ENCODE measurements at regions not wholly inside any gene's neighbourhood (a gene's known extent, or its start where the extent isn't known, plus 50 kb on each side); places are given as distances from the start of the nearest gene placed in this dataset.

GRCh38 chr1:87586501-87586900, 257.8 kb downstream of the LMO4 start:
- H3K4me1 ChIP-seq (ENCODE audit: insufficient read depth, low read length): no peaks in the 10 kb centered on the region
- H3K9me3 ChIP-seq (ENCODE audit: low read depth, low read length): no peaks in the 10 kb centered on the region
- H3K4me3 ChIP-seq (ENCODE audit: low read length): no peak overlapping the region
- no peaks in the 10 kb centered on the region for H3K27me3 ChIP-seq (ENCODE audit: insufficient read depth, low read length)

DNA sequence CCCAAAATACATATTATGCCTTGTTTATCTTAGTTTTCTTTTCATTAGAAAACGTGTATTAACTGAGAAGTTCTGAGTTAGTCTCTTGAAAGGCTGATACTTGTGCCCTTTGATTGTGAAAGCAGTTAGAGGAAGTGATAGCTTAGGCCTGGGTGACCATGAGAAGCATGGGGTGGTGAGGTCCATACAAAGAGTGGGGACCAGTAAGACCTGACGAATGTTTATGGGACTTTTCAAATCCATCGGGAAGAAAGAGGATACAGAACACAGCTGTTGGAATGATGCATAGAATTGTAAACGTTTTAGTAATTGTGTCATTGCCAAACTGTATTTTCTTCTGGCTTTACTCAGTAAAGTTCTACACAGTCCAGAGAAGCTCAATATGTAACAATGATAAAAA, 259.8 kb downstream of the LMO4 start:
- Histone ChIP-seq H3K27me3 (ENCODE audit: insufficient read depth, low read length) (no peaks in the 10 kb centered on the region), H3K9me3 (ENCODE audit: low read depth, low read length) (no peaks in the 10 kb centered on the region), H3K4me3 (ENCODE audit: low read length) (no peak overlapping the region), H3K4me1 (ENCODE audit: insufficient read depth, low read length) (no peaks in the 10 kb centered on the region)

GRCh38 chr1:87591492-87591891, 262.8 kb downstream of the LMO4 start:
- H3K4me3 ChIP-seq (ENCODE audit: low read length): no peak overlapping the region
- no peaks in the 10 kb centered on the region for H3K4me1 ChIP-seq (ENCODE audit: insufficient read depth, low read length)
- H3K9me3 ChIP-seq (ENCODE audit: low read depth, low read length): no peaks in the 10 kb centered on the region
- H3K27me3 ChIP-seq (ENCODE audit: insufficient read depth, low read length): no peaks in the 10 kb centered on the region

- Histone ChIP-seq H3K4me3 (ENCODE audit: low read length) (no peak overlapping the region), H3K27me3 (ENCODE audit: insufficient read depth, low read length) (no peaks in the 10 kb centered on the region), H3K4me1 (ENCODE audit: insufficient read depth, low read length) (no peaks in the 10 kb centered on the region), H3K9me3 (ENCODE audit: low read depth, low read length) (no peaks in the 10 kb centered on the region)
Observed at GRCh38 chr1:87592156-87592555, 263.5 kb downstream of the LMO4 start.

GRCh38 chr1:87594736-87595383, 266.2 kb downstream of the LMO4 start:
- no peaks in the 10 kb centered on the region for H3K4me1 ChIP-seq (ENCODE audit: insufficient read depth, low read length)
- H3K4me3 ChIP-seq (ENCODE audit: low read length): no peak overlapping the region
- no peaks in the 10 kb centered on the region for H3K9me3 ChIP-seq (ENCODE audit: low read depth, low read length)
- H3K27me3 ChIP-seq (ENCODE audit: insufficient read depth, low read length): no peaks in the 10 kb centered on the region

DNA sequence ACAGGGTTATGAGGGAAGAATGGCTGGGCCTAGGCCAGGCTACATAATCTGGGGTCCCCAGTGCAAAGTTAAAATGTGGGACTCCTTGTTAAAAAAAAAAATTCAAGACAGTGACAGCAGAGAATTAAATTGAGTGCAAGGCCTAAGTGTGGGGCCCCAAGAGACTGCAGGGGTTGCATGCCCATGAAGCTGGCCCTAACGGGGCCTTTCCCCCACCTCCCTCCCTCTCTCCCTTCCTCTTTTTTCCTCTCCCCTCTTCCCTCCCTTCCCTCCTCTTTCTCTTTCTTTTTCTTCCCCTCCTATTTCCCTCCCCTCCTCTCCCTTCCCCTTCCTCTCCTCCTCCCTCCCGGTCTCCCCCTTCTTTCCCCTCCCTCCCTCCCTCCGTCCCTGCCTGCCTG, 266.7 kb downstream of the LMO4 start:
- Histone ChIP-seq H3K9me3 (ENCODE audit: low read depth, low read length) (no peaks in the 10 kb centered on the region), H3K27me3 (ENCODE audit: insufficient read depth, low read length) (no peaks in the 10 kb centered on the region), H3K4me3 (ENCODE audit: low read length) (no peak overlapping the region), H3K4me1 (ENCODE audit: insufficient read depth, low read length) (no peaks in the 10 kb centered on the region)

- no peaks in the 10 kb centered on the region for H3K9me3 ChIP-seq (ENCODE audit: low read depth, low read length)
- no peaks in the 10 kb centered on the region for H3K4me1 ChIP-seq (ENCODE audit: insufficient read depth, low read length)
- no peak overlapping the region for H3K4me3 ChIP-seq (ENCODE audit: low read length)
- no peaks in the 10 kb centered on the region for H3K27me3 ChIP-seq (ENCODE audit: insufficient read depth, low read length)
Observed at GRCh38 chr1:87598429-87598828, 269.7 kb downstream of the LMO4 start.

DNA sequence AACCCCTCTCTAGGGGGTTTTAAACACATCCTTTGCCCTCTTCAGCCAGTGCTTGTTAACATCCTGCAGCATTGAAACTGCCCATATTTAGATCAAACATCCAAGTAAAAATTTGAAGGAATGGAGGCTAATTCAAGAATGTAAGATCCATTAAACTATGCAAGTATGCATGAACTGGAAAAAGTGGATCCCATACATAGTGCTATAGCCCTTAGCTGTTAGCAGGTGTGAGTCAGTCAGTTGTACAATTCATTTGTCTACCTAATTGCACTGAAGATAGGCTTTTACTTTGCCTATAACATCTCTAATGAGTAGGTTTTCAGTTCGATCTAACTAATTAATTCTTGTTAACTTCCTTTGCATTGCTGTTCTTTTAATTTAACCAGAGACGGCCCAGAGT, 270.9 kb downstream of the LMO4 start:
- H3K4me1 ChIP-seq (ENCODE audit: insufficient read depth, low read length): no peaks in the 10 kb centered on the region
- no peaks in the 10 kb centered on the region for H3K27me3 ChIP-seq (ENCODE audit: insufficient read depth, low read length)

GRCh38 chr1:87600055-87600850, 271.6 kb downstream of the LMO4 start:
- Histone ChIP-seq H3K4me1 (ENCODE audit: insufficient read depth, low read length) (no peaks in the 10 kb centered on the region), H3K27me3 (ENCODE audit: insufficient read depth, low read length) (no peaks in the 10 kb centered on the region), H3K4me3 (ENCODE audit: low read length) (no peak overlapping the region), H3K9me3 (ENCODE audit: low read depth, low read length) (no peaks in the 10 kb centered on the region)

More for the DNA sequence above, 270.9 kb downstream of the LMO4 start:
- no peak overlapping the region for H3K4me3 ChIP-seq (ENCODE audit: low read length)
- H3K9me3 ChIP-seq (ENCODE audit: low read depth, low read length): no peaks in the 10 kb centered on the region

- Histone ChIP-seq H3K4me1 (ENCODE audit: insufficient read depth, low read length) (no peaks in the 10 kb centered on the region), H3K4me3 (ENCODE audit: low read length) (no peak overlapping the region), H3K27me3 (ENCODE audit: insufficient read depth, low read length) (no peaks in the 10 kb centered on the region), H3K9me3 (ENCODE audit: low read depth, low read length) (no peaks in the 10 kb centered on the region)
Observed at GRCh38 chr1:87600854-87601253, 272.2 kb downstream of the LMO4 start.

- H3K4me1 ChIP-seq (ENCODE audit: insufficient read depth, low read length): no peaks in the 10 kb centered on the region
- H3K27me3 ChIP-seq (ENCODE audit: insufficient read depth, low read length): no peaks in the 10 kb centered on the region
- H3K4me3 ChIP-seq (ENCODE audit: low read length): no peak overlapping the region
Observed at GRCh38 chr1:87603626-87604025, 274.9 kb downstream of the LMO4 start.

GRCh38 chr1:87612956-87613355, 284.3 kb downstream of the LMO4 start:
- H3K4me3 ChIP-seq (ENCODE audit: low read length): no peak overlapping the region

More at GRCh38 chr1:87603626-87604025, 274.9 kb downstream of the LMO4 start:
- no peaks in the 10 kb centered on the region for H3K9me3 ChIP-seq (ENCODE audit: low read depth, low read length)

DNA sequence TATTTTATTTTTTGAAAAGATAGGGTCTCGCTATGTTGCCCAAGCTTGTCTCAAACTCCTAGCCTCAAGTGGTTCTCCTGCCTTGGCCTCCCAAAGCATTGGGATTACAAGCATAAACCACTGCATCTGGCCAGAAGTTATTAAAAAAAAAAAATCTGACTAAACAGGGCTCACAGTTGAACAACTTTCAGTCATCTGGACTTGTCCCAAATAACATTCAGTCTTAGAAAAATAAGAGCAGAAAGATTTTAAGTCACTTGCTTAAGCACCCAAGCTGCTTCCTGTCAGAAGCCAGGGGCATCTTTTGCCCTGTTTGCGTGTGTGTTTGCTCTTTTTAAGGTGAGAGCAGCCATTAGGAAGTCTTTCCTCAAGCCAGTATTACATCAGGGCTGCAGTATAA, 286.8 kb downstream of the LMO4 start:
- H3K9me3 ChIP-seq (ENCODE audit: low read depth, low read length): no peaks in the 10 kb centered on the region
- no peak overlapping the region for H3K4me3 ChIP-seq (ENCODE audit: low read length)
- no peaks in the 10 kb centered on the region for H3K4me1 ChIP-seq (ENCODE audit: insufficient read depth, low read length)
- no peaks in the 10 kb centered on the region for H3K27me3 ChIP-seq (ENCODE audit: insufficient read depth, low read length)

More at GRCh38 chr1:87612956-87613355, 284.3 kb downstream of the LMO4 start:
- Histone ChIP-seq H3K4me1 (ENCODE audit: insufficient read depth, low read length) (no peaks in the 10 kb centered on the region), H3K27me3 (ENCODE audit: insufficient read depth, low read length) (no peaks in the 10 kb centered on the region), H3K9me3 (ENCODE audit: low read depth, low read length) (no peaks in the 10 kb centered on the region)

- Histone ChIP-seq H3K27me3 (ENCODE audit: insufficient read depth, low read length) (no peaks in the 10 kb centered on the region), H3K4me3 (ENCODE audit: low read length) (no peak overlapping the region), H3K4me1 (ENCODE audit: insufficient read depth, low read length) (no peaks in the 10 kb centered on the region), H3K9me3 (ENCODE audit: low read depth, low read length) (no peaks in the 10 kb centered on the region)
Observed at GRCh38 chr1:87615901-87616300, 287.2 kb downstream of the LMO4 start.

DNA sequence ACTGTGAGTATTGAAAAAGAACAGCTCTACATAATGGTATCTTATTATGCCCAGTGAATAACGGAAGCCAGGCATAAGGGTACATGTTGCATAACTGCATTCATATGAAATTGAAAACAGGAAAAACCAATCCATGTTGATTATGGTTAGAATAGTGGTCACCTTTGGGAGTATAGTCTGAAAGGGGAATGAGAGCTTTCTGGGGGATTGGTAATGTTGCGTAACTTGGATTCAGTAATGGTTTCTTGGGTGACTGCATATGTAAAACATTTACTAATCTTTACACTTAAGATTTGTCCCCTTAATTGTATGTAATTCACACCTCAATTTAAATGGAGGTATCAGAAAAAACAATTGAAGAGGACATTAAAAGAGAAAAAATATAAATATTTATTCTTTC, 292.1 kb downstream of the LMO4 start:
- H3K4me1 ChIP-seq (ENCODE audit: insufficient read depth, low read length): no peaks in the 10 kb centered on the region
- H3K4me3 ChIP-seq (ENCODE audit: low read length): no peak overlapping the region
- no peaks in the 10 kb centered on the region for H3K9me3 ChIP-seq (ENCODE audit: low read depth, low read length)
- H3K27me3 ChIP-seq (ENCODE audit: insufficient read depth, low read length): no peaks in the 10 kb centered on the region

DNA sequence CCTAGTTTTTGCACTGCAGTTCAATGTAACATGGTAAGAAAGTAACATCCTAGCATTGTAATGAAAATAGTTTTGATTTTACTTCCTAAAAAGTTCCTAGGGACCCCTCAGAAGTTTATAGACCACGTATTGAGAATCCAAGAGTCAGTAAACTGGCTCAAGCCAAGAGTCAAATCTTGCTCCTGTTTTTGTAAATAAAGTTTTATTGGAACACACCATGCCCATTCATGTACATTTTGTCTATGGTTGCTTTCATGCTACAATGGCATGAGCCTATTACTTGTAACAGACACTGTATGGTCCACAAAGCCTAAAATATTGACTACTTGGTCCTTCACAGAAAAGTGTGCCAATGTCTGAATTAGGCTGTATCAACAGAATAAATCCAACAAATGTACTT, 301.0 kb downstream of the LMO4 start:
- Histone ChIP-seq H3K27me3 (ENCODE audit: insufficient read depth, low read length) (no peaks in the 10 kb centered on the region), H3K9me3 (ENCODE audit: low read depth, low read length) (no peaks in the 10 kb centered on the region), H3K4me1 (ENCODE audit: insufficient read depth, low read length) (no peaks in the 10 kb centered on the region), H3K4me3 (ENCODE audit: low read length) (no peak overlapping the region)

Data from mononuclear cell (primary cell).